Astrocyte (in vitro differentiated cells and primary cell): ENCODE measurements at regions not wholly inside any gene's neighbourhood (a gene's known extent, or its start where the extent isn't known, plus 50 kb on each side); places are given as distances from the start of the nearest gene placed in this dataset.

Experiments used
- DNase-seq: peaks from one replicate; pipeline ENCODE4 v3.0.0-alpha.2; 2010; ENCODE audit warnings: low read depth
- FAIRE-seq: peaks from 2 replicates; lab custom pipeline; 2011; peaks lifted over from hg19 to GRCh38; lab: Jason Lieb, UNC
- H2AFZ ChIP-seq: 2 replicates; pipeline ENCODE4 v1.6.0; 2012; ENCODE audit warnings: low read depth, low read length, inconsistent platforms
- H3K27ac ChIP-seq: 2 replicates; pipeline ENCODE4 v1.5.1; 2011; ENCODE audit warnings: low read depth, low read length, inconsistent platforms
- H3K27me3 ChIP-seq: 2 replicates; pipeline ENCODE4 v1.6.0; 2011; ENCODE audit warnings: low read length, inconsistent platforms; ENCODE audit not compliant: insufficient read depth
- H3K36me3 ChIP-seq: 2 replicates; pipeline ENCODE4 v1.5.1; 2011; ENCODE audit warnings: low read length, inconsistent platforms; ENCODE audit not compliant: insufficient read depth
- H3K4me1 ChIP-seq: 2 replicates; pipeline ENCODE4 v1.5.1; 2011; ENCODE audit warnings: low read length, inconsistent platforms; ENCODE audit not compliant: insufficient read depth
- H3K4me2 ChIP-seq: 2 replicates; pipeline ENCODE4 v1.6.0; 2012; ENCODE audit warnings: low read length, inconsistent platforms
- H3K4me3 ChIP-seq: 2 replicates; pipeline ENCODE4 v1.5.1; 2011; ENCODE audit warnings: low read depth, mild to moderate bottlenecking, low read length, inconsistent platforms; ENCODE audit not compliant: insufficient read depth
- H3K79me2 ChIP-seq: 2 replicates; pipeline ENCODE4 v1.6.0; 2012; ENCODE audit warnings: mild to moderate bottlenecking, low read length, inconsistent platforms; ENCODE audit not compliant: insufficient read depth
- H3K9ac ChIP-seq: 2 replicates; pipeline ENCODE4 v1.6.0; 2012; ENCODE audit warnings: mild to moderate bottlenecking, low read length, inconsistent platforms
- H3K9me3 ChIP-seq: 2 replicates; pipeline ENCODE4 v1.5.1; 2012; ENCODE audit warnings: low read depth, mild to moderate bottlenecking, low read length, inconsistent platforms; ENCODE audit not compliant: insufficient read depth
- H4K20me1 ChIP-seq: 2 replicates; pipeline ENCODE4 v1.6.0; 2012; ENCODE audit warnings: low read length, inconsistent platforms; ENCODE audit not compliant: insufficient read depth
- H3K27ac Mint-ChIP-seq: one replicate; pipeline ENCODE4 v1.8.0; 2021; ENCODE audit warnings: mild to moderate bottlenecking, mixed read lengths; ENCODE audit not compliant: unreplicated experiment
- H3K27me3 Mint-ChIP-seq: one replicate; pipeline ENCODE4 v1.8.0; 2021; ENCODE audit warnings: low read depth, mixed read lengths; ENCODE audit not compliant: unreplicated experiment
- H3K36me3 Mint-ChIP-seq: one replicate; pipeline ENCODE4 v1.8.0; 2021; ENCODE audit warnings: low read depth, mixed read lengths; ENCODE audit not compliant: unreplicated experiment
- H3K4me1 Mint-ChIP-seq: one replicate; pipeline ENCODE4 v1.8.0; 2021; ENCODE audit warnings: low read depth, mixed read lengths; ENCODE audit not compliant: unreplicated experiment
- H3K4me3 Mint-ChIP-seq: one replicate; pipeline ENCODE4 v1.8.0; 2021; ENCODE audit warnings: mild to moderate bottlenecking, moderate library complexity, mixed read lengths; ENCODE audit not compliant: unreplicated experiment
- H3K9me3 Mint-ChIP-seq: one replicate; pipeline ENCODE4 v1.8.0; 2021; ENCODE audit warnings: mild to moderate bottlenecking, mixed read lengths; ENCODE audit not compliant: unreplicated experiment
- EZH2 ChIP-seq: IDR thresholded peaks from 2 replicates; pipeline ENCODE4 v1.6.1; 2012; ENCODE audit warnings: mild to moderate bottlenecking, low read length, inconsistent platforms; ENCODE audit not compliant: insufficient read depth
- TF ChIP-seq, protein P1 (sequence below): IDR thresholded peaks from 2 replicates; pipeline ENCODE4 v1.5.1; 2011; ENCODE audit warnings: low read depth, mild to moderate bottlenecking, inconsistent platforms, low read length, moderate library complexity; ENCODE audit not compliant: insufficient read depth

GRCh38 chr2:57884281-57884680 lies 162.3 kb upstream of the VRK2 start:
- Mint-ChIP-seq H3K27ac (no peak overlapping the region), H3K4me3 (no peak overlapping the region), H3K4me1 (no peaks in the 10 kb centered on the region), H3K9me3 (no peaks in the 10 kb centered on the region), H3K27me3 (no peaks in the 10 kb centered on the region), H3K36me3 (no peaks in the 10 kb centered on the region)
- FAIRE-seq (no peak), DNase-seq (no peak)
- H2AFZ ChIP-seq = no peak overlapping the region
- no peak overlapping the region for H3K4me3 ChIP-seq
- H3K27me3 ChIP-seq = no peaks in the 10 kb centered on the region
- no peak overlapping the region for H3K27ac ChIP-seq
- no peak overlapping the region for H3K9ac ChIP-seq
- H3K79me2 ChIP-seq = no peaks in the 10 kb centered on the region
- H4K20me1 ChIP-seq = no peaks in the 10 kb centered on the region
- peaks cover 3% of the 10 kb centered on the region for H3K4me1 ChIP-seq
- no peak overlapping the region for H3K4me2 ChIP-seq
- H3K9me3 ChIP-seq = no peaks in the 10 kb centered on the region
- TF ChIP-seq EZH2 = no peak
- TF ChIP-seq, protein P1, sequence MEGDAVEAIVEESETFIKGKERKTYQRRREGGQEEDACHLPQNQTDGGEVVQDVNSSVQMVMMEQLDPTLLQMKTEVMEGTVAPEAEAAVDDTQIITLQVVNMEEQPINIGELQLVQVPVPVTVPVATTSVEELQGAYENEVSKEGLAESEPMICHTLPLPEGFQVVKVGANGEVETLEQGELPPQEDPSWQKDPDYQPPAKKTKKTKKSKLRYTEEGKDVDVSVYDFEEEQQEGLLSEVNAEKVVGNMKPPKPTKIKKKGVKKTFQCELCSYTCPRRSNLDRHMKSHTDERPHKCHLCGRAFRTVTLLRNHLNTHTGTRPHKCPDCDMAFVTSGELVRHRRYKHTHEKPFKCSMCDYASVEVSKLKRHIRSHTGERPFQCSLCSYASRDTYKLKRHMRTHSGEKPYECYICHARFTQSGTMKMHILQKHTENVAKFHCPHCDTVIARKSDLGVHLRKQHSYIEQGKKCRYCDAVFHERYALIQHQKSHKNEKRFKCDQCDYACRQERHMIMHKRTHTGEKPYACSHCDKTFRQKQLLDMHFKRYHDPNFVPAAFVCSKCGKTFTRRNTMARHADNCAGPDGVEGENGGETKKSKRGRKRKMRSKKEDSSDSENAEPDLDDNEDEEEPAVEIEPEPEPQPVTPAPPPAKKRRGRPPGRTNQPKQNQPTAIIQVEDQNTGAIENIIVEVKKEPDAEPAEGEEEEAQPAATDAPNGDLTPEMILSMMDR = no peak
- no peaks in the 10 kb centered on the region for H3K36me3 ChIP-seq

DNA sequence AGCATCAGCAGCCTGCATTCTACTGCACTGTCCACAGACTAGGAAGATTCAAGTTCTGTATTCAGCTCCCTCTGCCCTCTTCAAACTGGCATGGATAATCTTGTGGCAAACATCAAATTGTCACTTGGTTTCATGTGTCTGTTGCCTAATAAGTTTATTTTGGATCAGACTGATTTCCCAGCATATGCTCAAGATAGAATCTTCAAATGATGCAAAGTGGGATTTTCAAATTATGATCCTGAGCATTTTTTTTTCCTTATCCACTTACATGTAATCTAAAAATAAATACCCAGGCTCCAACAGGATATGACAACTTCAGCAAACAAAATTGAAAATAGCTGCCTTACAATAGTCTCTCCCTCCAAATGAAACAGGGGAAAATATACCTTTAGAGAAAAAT lies 160.9 kb upstream of the VRK2 start:
- H4K20me1 ChIP-seq = no peaks in the 10 kb centered on the region
- H3K79me2 ChIP-seq = no peaks in the 10 kb centered on the region
- no peak overlapping the region for H3K4me3 ChIP-seq
- H3K4me3 Mint-ChIP-seq = no peak overlapping the region
- DNase-seq = no peak
- no peak overlapping the region for H3K27ac ChIP-seq
- no peaks in the 10 kb centered on the region for H3K27me3 ChIP-seq
- no peak for FAIRE-seq
- H3K4me2 ChIP-seq = no peak overlapping the region
- H3K4me1 Mint-ChIP-seq = peaks cover 7% of the 10 kb centered on the region
- no peaks in the 10 kb centered on the region for H3K9me3 Mint-ChIP-seq
- H2AFZ ChIP-seq = no peak overlapping the region
- no peaks in the 10 kb centered on the region for H3K36me3 ChIP-seq
- peaks cover 3% of the 10 kb centered on the region for H3K4me1 ChIP-seq
- no peaks in the 10 kb centered on the region for H3K9me3 ChIP-seq
- H3K27ac Mint-ChIP-seq = peak overlapping the region; percentile 58
- H3K27me3 Mint-ChIP-seq = no peaks in the 10 kb centered on the region
- TF ChIP-seq, protein P1 = no peak
- TF ChIP-seq EZH2 = no peak
- no peaks in the 10 kb centered on the region for H3K36me3 Mint-ChIP-seq
- H3K9ac ChIP-seq = no peak overlapping the region

- H3K4me1 ChIP-seq = peaks cover 3% of the 10 kb centered on the region
- H3K4me3 ChIP-seq = no peak overlapping the region
- H3K4me1 Mint-ChIP-seq = peaks cover 9% of the 10 kb centered on the region
- no peaks in the 10 kb centered on the region for H3K36me3 ChIP-seq
- TF ChIP-seq EZH2 = no peak
- TF ChIP-seq, protein P1 = no peak
- no peaks in the 10 kb centered on the region for H3K9me3 ChIP-seq
- H2AFZ ChIP-seq = no peak overlapping the region
- no peaks in the 10 kb centered on the region for H4K20me1 ChIP-seq
- no peaks in the 10 kb centered on the region for H3K79me2 ChIP-seq
- no peaks in the 10 kb centered on the region for H3K27me3 Mint-ChIP-seq
- H3K36me3 Mint-ChIP-seq = no peaks in the 10 kb centered on the region
- FAIRE-seq = no peak
- H3K9me3 Mint-ChIP-seq = no peaks in the 10 kb centered on the region
- no peak overlapping the region for H3K9ac ChIP-seq
- H3K27ac Mint-ChIP-seq = peak overlapping the region; percentile 58
- H3K4me3 Mint-ChIP-seq = no peak overlapping the region
- no peaks in the 10 kb centered on the region for H3K27me3 ChIP-seq
- no peak for DNase-seq
- H3K4me2 ChIP-seq = no peak overlapping the region
- H3K27ac ChIP-seq = no peak overlapping the region
Observed at GRCh38 chr2:57886161-57886786, 160.3 kb upstream of the VRK2 start.
